ENCODE measurements at regions not wholly inside any gene's neighbourhood (a gene's known extent, or its start where the extent isn't known, plus 50 kb on each side); places are given as distances from the start of the nearest gene placed in this dataset.

- TF ChIP-seq CREB1 (CRISPR knock-in tag; IDR thresholded peaks at IDR 0.05) (no peak), CTCF (IDR thresholded peaks at IDR 0.05) (no peak), NFE2L1 (CRISPR knock-in tag; IDR thresholded peaks at IDR 0.05) (no peak), E2F5 (CRISPR knock-in tag; IDR thresholded peaks at IDR 0.05) (no peak), ZNF416 (CRISPR knock-in tag; IDR thresholded peaks at IDR 0.05) (no peak), USF2 (CRISPR knock-in tag; IDR thresholded peaks at IDR 0.05) (no peak), E2F1 (CRISPR knock-in tag; IDR thresholded peaks at IDR 0.05) (no peak), ZNF232 (CRISPR knock-in tag; IDR thresholded peaks at IDR 0.05) (no peak), MAX (CRISPR knock-in tag; IDR thresholded peaks at IDR 0.05) (no peak), ESRRA (CRISPR knock-in tag; IDR thresholded peaks at IDR 0.05; ENCODE audit: borderline replicate concordance) (no peak)
Measured at GRCh38 chr2:193701484-193701883, 1506.8 kb upstream of the TMEFF2 start.

Data from WTC11 (cell line).